PC-9 (cell line): ENCODE measurements at regions not wholly inside any gene's neighbourhood (a gene's known extent, or its start where the extent isn't known, plus 50 kb on each side); places are given as distances from the start of the nearest gene placed in this dataset.

ENCODE experiments used
- BruUV-seq: library from RNA; stranded (reverse); fragments of 400-500 nt; replicated peaks from 2 replicates; lab custom pipeline; 2021; lab: Mats Ljungman, UMichigan
- CTCF ChIA-PET: fragments of 300-600 bp; sonication (Branson Sonifier 250); formaldehyde crosslinking; loops from one replicate; lab custom pipeline; 2022; ENCODE audit warnings: antibody characterized with exemption; lab: Charles Lee
- POLR2A ChIA-PET: fragments of 300-600 bp; sonication (Branson Sonifier 250); formaldehyde crosslinking; loops from one replicate; lab custom pipeline; 2022; ENCODE audit warnings: antibody characterized with exemption; ENCODE audit not compliant: unreplicated experiment; lab: Charles Lee
- DNase-seq, 2 experiments: peaks; one replicate each; pipeline versions ENCODE4 v3.0.0 to v3.0.0-alpha.2; 2015 to 2022; ENCODE audit warnings: mixed read lengths in 1 of 2
- H2AFZ ChIP-seq: fragments of 200-600 bp; sonication (generic); 2 replicates; pipeline ENCODE4 v1.8.1; 2017; ENCODE audit warnings: antibody characterized with exemption
- H3F3A ChIP-seq: fragments of 200-600 bp; sonication (generic); 2 replicates; pipeline ENCODE4 v1.8.1; 2017; ENCODE audit warnings: antibody characterized with exemption, mild to moderate bottlenecking, low read depth; ENCODE audit not compliant: insufficient read depth
- H3K27ac ChIP-seq: fragments of 200-600 bp; sonication (generic); 2 replicates; pipeline ENCODE4 v1.6.1; 2016; ENCODE audit warnings: mixed run types
- H3K27me3 ChIP-seq: fragments of 200-600 bp; sonication (generic); 2 replicates; pipeline ENCODE4 v1.6.1; 2016; ENCODE audit warnings: low read depth, mixed run types; ENCODE audit not compliant: insufficient read depth
- H3K36me3 ChIP-seq: fragments of 200-600 bp; sonication (generic); 2 replicates; pipeline ENCODE4 v1.6.1; 2016; ENCODE audit warnings: low read depth, mixed run types
- H3K4me1 ChIP-seq: fragments of 200-600 bp; sonication (generic); replicated peaks from 2 replicates; pipeline ENCODE4 v1.6.1; 2016; ENCODE audit warnings: mixed run types; ENCODE audit not compliant: insufficient read depth
- H3K4me2 ChIP-seq: fragments of 200-600 bp; sonication (generic); 2 replicates; pipeline ENCODE4 v1.6.1; 2017; ENCODE audit warnings: mixed run types
- H3K4me3 ChIP-seq: fragments of 200-600 bp; sonication (generic); 2 replicates; pipeline ENCODE4 v1.6.1; 2016; ENCODE audit warnings: mixed run types
- H3K79me2 ChIP-seq: fragments of 200-600 bp; sonication (generic); 2 replicates; pipeline ENCODE4 v1.6.1; 2017; ENCODE audit warnings: low read depth, mixed run types
- H3K9me2 ChIP-seq: fragments of 200-600 bp; sonication (generic); 2 replicates; pipeline ENCODE4 v1.8.1; 2017; ENCODE audit warnings: mild to moderate bottlenecking; ENCODE audit not compliant: insufficient read depth
- H3K9me3 ChIP-seq: fragments of 200-600 bp; sonication (generic); 2 replicates; pipeline ENCODE4 v1.8.1; 2016; ENCODE audit warnings: low read depth; ENCODE audit not compliant: insufficient read depth
- H4K20me1 ChIP-seq: fragments of 200-600 bp; sonication (generic); 2 replicates; pipeline ENCODE4 v1.8.1; 2017; ENCODE audit not compliant: insufficient read depth
- EZH2 ChIP-seq: fragments of 200-600 bp; sonication (generic); IDR thresholded peaks from 2 replicates; pipeline ENCODE4 v1.8.0; 2017; ENCODE audit warnings: antibody characterized with exemption, low read depth
- intact Hi-C: fragments of 100-400 bp; cut with micrococcal nuclease; formaldehyde crosslinking; loops from one replicate; pipeline ENCODE4 v1.10.0; 2022; ENCODE audit not compliant: unreplicated experiment
- TF ChIP-seq, protein P1 (sequence below): fragments of 200-600 bp; sonication (generic); conservative IDR thresholded peaks from 2 replicates; pipeline ENCODE4 v1.6.1; 2017; ENCODE audit warnings: mixed run types, antibody characterized with exemption, mild to moderate bottlenecking, moderate library complexity

DNA sequence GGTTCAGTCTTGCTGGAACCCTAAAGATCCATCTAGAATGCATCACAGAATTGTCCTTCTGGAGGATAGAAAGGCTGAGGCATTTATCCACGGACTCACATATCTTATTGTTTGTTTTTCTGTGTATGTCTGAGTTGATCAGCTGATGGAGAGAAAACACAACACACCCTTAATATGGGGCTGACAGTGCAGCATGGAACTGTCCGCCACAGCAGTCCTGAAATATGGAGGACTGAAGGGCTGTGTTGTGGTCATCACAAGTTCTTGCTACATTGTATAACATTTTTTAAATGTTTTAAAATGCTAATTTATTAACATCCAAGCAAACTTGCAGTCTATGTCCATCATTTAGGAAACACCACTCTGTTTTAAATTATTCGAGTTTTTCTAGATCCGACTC, 448.9 kb upstream of the ERCC4 start:
- H3K79me2 ChIP-seq: no peaks in the 10 kb centered on the region
- H3K36me3 ChIP-seq: no peaks in the 10 kb centered on the region
- no peaks in the 10 kb centered on the region for H3K9me2 ChIP-seq
- ChIA-PET POLR2A (no interaction called here), CTCF (no interaction called here)
- DNase-seq: peak in 1 of 2 experiments; percentile 10
- no peak overlapping the region for H3K27ac ChIP-seq
- no peaks in the 10 kb centered on the region for H3K9me3 ChIP-seq
- no peak overlapping the region for H3K4me2 ChIP-seq
- no TSS peak for BruUV-seq
- H3K4me3 ChIP-seq: no peak overlapping the region
- no peaks in the 10 kb centered on the region for H3K27me3 ChIP-seq
- intact Hi-C loops: no loop called here
- no peak overlapping the region for H2AFZ ChIP-seq
- no peaks in the 10 kb centered on the region for H3K4me1 ChIP-seq
- peaks cover 11% of the 10 kb centered on the region; the same call in 1 of the 2 replicates for H4K20me1 ChIP-seq
- no peaks in the 10 kb centered on the region for H3F3A ChIP-seq
- TF ChIP-seq, protein P1, sequence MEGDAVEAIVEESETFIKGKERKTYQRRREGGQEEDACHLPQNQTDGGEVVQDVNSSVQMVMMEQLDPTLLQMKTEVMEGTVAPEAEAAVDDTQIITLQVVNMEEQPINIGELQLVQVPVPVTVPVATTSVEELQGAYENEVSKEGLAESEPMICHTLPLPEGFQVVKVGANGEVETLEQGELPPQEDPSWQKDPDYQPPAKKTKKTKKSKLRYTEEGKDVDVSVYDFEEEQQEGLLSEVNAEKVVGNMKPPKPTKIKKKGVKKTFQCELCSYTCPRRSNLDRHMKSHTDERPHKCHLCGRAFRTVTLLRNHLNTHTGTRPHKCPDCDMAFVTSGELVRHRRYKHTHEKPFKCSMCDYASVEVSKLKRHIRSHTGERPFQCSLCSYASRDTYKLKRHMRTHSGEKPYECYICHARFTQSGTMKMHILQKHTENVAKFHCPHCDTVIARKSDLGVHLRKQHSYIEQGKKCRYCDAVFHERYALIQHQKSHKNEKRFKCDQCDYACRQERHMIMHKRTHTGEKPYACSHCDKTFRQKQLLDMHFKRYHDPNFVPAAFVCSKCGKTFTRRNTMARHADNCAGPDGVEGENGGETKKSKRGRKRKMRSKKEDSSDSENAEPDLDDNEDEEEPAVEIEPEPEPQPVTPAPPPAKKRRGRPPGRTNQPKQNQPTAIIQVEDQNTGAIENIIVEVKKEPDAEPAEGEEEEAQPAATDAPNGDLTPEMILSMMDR: no peak
- TF ChIP-seq EZH2: no peak

- H2AFZ ChIP-seq: no peak overlapping the region
- no peaks in the 10 kb centered on the region for H3K9me2 ChIP-seq
- H3K4me2 ChIP-seq: no peak overlapping the region
- peaks cover 4% of the 10 kb centered on the region; the same call in 1 of the 2 replicates for H3F3A ChIP-seq
- H3K4me1 ChIP-seq: peaks cover 12% of the 10 kb centered on the region; the same call in 1 of the 2 replicates
- no TSS peak for BruUV-seq
- H3K4me3 ChIP-seq: no peak overlapping the region
- intact Hi-C loops: no loop called here
- H3K79me2 ChIP-seq: no peaks in the 10 kb centered on the region
- DNase-seq: no peak
- no peaks in the 10 kb centered on the region for H3K9me3 ChIP-seq
- peaks cover 7% of the 10 kb centered on the region; the same call in 1 of the 2 replicates for H4K20me1 ChIP-seq
- ChIA-PET POLR2A (no interaction called here), CTCF (no interaction called here)
- H3K36me3 ChIP-seq: no peaks in the 10 kb centered on the region
- H3K27ac ChIP-seq: no peak overlapping the region
- no peak for TF ChIP-seq EZH2
- TF ChIP-seq, protein P1: no peak
- no peaks in the 10 kb centered on the region for H3K27me3 ChIP-seq
Observed at GRCh38 chr16:13478991-13479390, 441.0 kb upstream of the ERCC4 start.

- Histone ChIP-seq H3F3A (peaks cover 4% of the 10 kb centered on the region; the same call in 1 of the 2 replicates), H3K27ac (no peak overlapping the region)
Observed at GRCh38 chr16:13479549-13479948, 440.4 kb upstream of the ERCC4 start.

More at GRCh38 chr16:13479549-13479948, 440.4 kb upstream of the ERCC4 start:
- Histone ChIP-seq H3K4me1 (peaks cover 12% of the 10 kb centered on the region; the same call in 1 of the 2 replicates), H3K9me3 (no peaks in the 10 kb centered on the region), H3K36me3 (no peaks in the 10 kb centered on the region), H3K9me2 (no peaks in the 10 kb centered on the region), H4K20me1 (peaks cover 5% of the 10 kb centered on the region; the same call in 1 of the 2 replicates), H3K4me3 (no peak overlapping the region), H2AFZ (no peak overlapping the region), H3K79me2 (no peaks in the 10 kb centered on the region), H3K4me2 (no peak overlapping the region), H3K27me3 (no peaks in the 10 kb centered on the region)
- intact Hi-C loops: no loop called here
- no peak for TF ChIP-seq EZH2
- TF ChIP-seq, protein P1: no peak
- no peak for DNase-seq
- BruUV-seq: no TSS peak
- CTCF ChIA-PET: no interaction called here
- POLR2A ChIA-PET: no interaction called here
